ENCODE measurements at regions not wholly inside any gene's neighbourhood (a gene's known extent, or its start where the extent isn't known, plus 50 kb on each side); places are given as distances from the start of the nearest gene placed in this dataset.

GRCh38 chr15:27702581-27702980 lies 396.5 kb downstream of the OCA2 start:
- no peak for DNase-seq

DNA sequence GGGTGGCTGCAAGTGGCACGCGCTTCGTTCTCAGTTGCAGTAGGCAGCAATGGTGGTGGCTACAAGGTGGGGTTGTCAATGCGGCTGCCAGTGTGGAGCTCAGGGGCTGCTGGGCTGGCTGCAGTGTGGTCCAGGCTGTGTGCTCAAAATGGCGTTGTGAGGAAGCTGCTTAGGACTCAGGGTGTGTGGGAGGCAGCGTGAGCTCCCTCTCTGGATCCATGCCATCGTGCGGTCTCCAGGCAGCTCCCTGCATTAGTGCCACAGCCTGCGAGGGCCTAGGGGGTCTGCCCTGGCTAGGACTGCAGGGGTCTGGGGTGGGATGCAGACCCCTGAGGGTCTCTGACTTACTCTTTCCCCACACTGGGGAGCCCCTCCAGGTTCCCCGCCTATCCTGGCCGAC lies 397.2 kb downstream of the OCA2 start:
- DNase-seq: no peak

- DNase-seq: no peak
Measured at GRCh38 chr15:27701014-27701413, 398.1 kb downstream of the OCA2 start.

DNA sequence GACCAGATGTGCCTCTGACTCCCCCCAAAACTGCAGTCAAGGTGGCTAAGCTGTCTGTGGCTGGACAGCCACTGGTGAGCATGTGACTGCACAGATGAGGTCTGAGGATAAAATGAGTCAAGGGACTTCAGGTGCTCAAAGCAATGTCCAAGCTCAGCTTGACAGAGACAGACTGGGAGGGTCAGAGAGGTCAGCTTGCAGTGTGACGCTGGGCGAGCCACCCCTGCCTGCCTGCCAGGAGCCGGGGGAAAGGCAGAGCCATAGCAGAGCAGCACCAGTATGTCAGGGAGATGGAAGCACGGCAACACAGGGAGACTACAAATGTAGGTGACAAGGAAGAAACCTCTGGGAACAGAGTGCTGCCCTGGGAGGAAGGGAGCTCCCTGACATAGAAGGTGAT lies 399.4 kb downstream of the OCA2 start:
- DNase-seq: no peak

DNA sequence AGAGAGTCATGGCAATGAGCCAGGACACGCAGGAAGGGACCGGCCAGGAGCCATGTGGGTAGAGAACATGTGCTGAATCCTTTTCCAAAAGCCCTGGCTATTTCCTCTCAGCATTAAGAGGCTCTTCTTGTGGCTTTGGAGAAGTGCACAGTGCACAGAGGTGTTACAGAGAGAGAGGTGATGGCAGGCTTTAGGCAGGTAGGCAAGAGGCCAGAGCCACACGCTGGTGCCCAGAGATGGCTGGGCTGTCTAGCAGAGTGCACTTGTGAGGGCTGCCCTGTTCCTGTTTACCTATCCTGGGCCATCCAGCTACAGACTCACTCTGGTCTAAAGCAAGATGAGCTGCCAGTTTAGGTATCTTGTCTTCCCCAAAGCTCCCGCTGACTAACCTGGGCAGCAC lies 402.6 kb downstream of the OCA2 start:
- DNase-seq: no peak

GRCh38 chr15:27695726-27696125 lies 403.4 kb downstream of the OCA2 start:
- no peak for DNase-seq

- DNase-seq: no peak
Measured at GRCh38 chr15:27694506-27695087, 404.5 kb downstream of the OCA2 start.

- no peak for DNase-seq
Measured at GRCh38 chr15:27693280-27693679, 405.8 kb downstream of the OCA2 start.

GRCh38 chr15:27692438-27692837 lies 406.7 kb downstream of the OCA2 start:
- DNase-seq: no peak

GRCh38 chr15:27690290-27690689 lies 408.8 kb downstream of the OCA2 start:
- no peak for DNase-seq

- DNase-seq: no peak
Measured at GRCh38 chr15:27686971-27687370, 412.1 kb downstream of the OCA2 start.

DNA sequence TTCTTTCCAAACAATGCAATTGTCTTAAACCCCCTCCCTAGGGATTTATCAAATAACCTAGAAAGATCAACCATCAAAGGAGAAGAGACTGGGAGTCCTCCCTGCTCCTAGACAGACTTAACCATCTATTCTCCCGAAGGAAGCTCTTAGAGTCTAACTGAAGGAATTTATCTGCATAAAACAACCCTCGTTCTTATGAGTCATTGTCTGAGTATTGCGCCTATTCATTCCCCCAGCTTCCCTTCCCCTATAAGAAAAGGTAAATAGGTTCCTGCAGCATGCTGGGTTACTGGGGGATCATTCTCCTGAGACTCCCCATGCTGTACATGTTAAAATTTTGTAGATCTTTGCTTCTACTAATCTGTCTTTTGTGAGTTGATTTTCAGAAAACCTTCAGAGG lies 412.7 kb downstream of the OCA2 start:
- no peak for DNase-seq

GRCh38 chr15:27685644-27686043 lies 413.5 kb downstream of the OCA2 start:
- no peak for DNase-seq

DNA sequence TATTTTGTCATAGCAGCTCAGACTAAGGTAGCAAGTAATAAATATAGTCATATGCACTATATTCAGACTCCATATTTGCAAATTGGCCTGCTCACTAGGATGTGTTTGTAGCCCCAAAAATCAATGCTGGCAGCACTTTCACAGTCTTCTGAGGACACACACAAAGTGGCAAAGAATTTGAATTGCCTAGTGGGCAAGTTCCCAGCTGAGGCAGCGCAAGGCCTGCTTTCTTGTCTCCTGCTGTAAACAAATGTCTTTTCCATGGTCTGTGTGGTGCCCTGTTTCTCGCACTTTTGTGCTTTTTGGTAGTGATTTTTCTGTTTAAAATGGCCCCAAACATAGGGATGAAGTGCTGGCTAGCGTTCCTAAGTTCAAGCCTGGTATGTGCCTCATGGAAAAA lies 416.0 kb downstream of the OCA2 start:
- DNase-seq: no peak

GRCh38 chr15:27681038-27681437 lies 418.1 kb downstream of the OCA2 start:
- DNase-seq: no peak

GRCh38 chr15:27679731-27680471 lies 419.2 kb downstream of the OCA2 start:
- DNase-seq: peak in 1 of 2 experiments; percentile 26

DNA sequence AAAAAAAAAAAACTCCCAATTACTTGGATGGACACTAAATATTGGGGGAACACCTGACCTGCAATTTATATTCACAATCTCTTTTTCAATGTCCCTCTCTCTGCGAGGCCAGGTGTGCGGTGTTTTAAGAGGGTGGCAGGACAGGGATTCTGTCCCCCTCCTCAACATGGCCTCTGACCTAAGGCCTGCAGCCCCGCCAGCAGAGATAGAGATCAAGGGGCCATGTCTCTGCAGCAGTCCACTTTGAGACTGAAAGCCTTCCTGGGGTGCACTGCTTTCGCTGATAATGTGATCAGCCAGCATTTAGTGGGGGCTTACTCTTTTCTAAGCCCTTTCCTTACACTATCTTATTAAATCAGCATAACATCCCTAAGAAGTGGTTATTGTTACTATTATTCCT lies 419.9 kb downstream of the OCA2 start:
- no peak for DNase-seq

DNA sequence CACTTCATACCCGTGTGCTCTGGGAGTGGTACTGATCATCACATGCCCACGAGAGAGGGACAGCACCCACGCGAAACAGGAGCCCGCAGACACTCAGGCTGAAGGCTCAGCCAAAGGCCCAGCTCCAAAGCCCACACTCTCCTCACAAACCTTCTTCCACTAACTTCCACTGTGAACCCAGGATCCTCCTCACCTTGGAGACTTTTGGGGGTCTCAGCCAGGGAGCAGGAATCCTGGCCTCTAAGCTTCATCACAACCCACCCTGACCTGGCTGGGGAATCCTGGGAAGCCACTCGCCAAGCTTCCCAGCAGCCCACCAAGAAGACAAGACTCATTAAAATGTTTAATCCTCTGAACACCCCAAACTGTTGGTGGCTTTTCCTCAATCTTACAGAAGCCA lies 421.2 kb downstream of the OCA2 start:
- no peak for DNase-seq

DNA sequence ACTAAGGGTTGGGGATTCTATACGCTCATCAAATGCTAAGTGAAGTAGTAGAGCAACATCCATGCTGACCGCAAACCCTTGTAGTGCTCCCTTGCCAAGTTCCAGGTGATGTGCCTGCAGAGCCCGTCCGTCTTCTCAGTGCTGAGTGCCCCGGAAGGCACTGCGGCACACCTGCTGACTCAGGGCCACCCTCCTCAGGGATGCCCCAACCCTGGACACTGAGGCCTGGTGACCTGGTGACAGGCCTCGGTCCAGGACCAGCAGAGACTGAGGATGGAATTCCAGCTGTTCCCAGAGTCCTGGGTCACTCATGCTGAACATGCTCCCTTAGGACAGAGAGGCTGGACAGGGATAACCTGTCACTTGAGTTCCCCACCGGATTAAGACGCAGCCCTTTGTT lies 422.5 kb downstream of the OCA2 start:
- no peak for DNase-seq

GRCh38 chr15:27675571-27675970 lies 423.5 kb downstream of the OCA2 start:
- no peak for DNase-seq

GRCh38 chr15:27674826-27675225 lies 424.3 kb downstream of the OCA2 start:
- DNase-seq: no peak

GRCh38 chr15:27673766-27674445 lies 425.2 kb downstream of the OCA2 start:
- no peak for DNase-seq

DNA sequence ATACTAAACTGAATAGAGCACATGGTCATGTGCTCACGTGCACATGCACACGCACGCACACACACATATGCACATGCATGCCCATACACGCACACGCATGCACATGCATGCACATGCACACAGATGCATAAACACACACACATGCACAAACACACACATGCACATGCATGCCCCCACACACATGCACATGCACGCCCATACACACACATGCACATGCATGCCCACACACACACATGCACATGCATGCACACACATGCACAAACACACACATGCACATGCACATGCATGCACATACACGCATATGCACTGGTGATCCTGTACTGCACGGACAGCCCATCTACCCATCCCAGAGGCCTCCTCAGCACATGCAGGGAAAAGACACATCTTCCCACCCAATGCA lies 426.6 kb downstream of the OCA2 start:
- no peak for DNase-seq

GRCh38 chr15:27671819-27672437 lies 427.2 kb downstream of the OCA2 start:
- no peak for DNase-seq
